ENCODE measurements at regions not wholly inside any gene's neighbourhood (a gene's known extent, or its start where the extent isn't known, plus 50 kb on each side); places are given as distances from the start of the nearest gene placed in this dataset.

- Histone ChIP-seq H3T11ph (ENCODE audit: low read length) (no peak overlapping the region), H3K18ac (ENCODE audit: insufficient read length, low read depth, low read length) (no peak overlapping the region), H3K4me1 (ENCODE audit: insufficient read depth, low read length) (no peaks in the 10 kb centered on the region), H3K27me3 (ENCODE audit: insufficient read depth, low read length) (no peaks in the 10 kb centered on the region), H2BK15ac (ENCODE audit: low read depth, low read length) (no peak overlapping the region), H3K56ac (ENCODE audit: insufficient read length, low read depth, low read length) (no peak overlapping the region), H3K27ac (ENCODE audit: insufficient read length, low read depth, low read length) (no peak overlapping the region), H2AK5ac (ENCODE audit: insufficient read length, low read length) (no peak overlapping the region), H4K8ac (replicated peaks; ENCODE audit: insufficient read length, low read depth, low read length) (no peak overlapping the region), H2AFZ (ENCODE audit: low read length) (no peak overlapping the region), H2BK5ac (ENCODE audit: insufficient read length, low read length) (no peak overlapping the region), H2BK20ac (ENCODE audit: low read depth, low read length, poor library complexity, severe bottlenecking) (no peak overlapping the region), H3K4ac (ENCODE audit: low read depth, low read length) (no peak overlapping the region), H4K5ac (ENCODE audit: insufficient read length, low read depth, low read length) (no peak overlapping the region), H4K91ac (ENCODE audit: insufficient read length, low read depth, low read length) (no peak overlapping the region), H2BK12ac (ENCODE audit: insufficient read length, low read depth, low read length) (no peak overlapping the region), H3K14ac (ENCODE audit: insufficient read depth, low read length) (no peak overlapping the region), H3K9ac (ENCODE audit: extremely low read depth, insufficient read length, low read length) (no peak overlapping the region), H3K79me2 (ENCODE audit: insufficient read depth, low read length) (no peaks in the 10 kb centered on the region), H2BK120ac (ENCODE audit: low read depth, low read length, poor library complexity, severe bottlenecking) (no peak overlapping the region), H3K23me2 (ENCODE audit: insufficient read length, low read depth, low read length, poor library complexity, severe bottlenecking) (no peaks in the 10 kb centered on the region), H3K79me1 (ENCODE audit: insufficient read depth, low read depth, low read length, poor library complexity, severe bottlenecking) (no peaks in the 10 kb centered on the region), H3K9me3 (ENCODE audit: control insufficient read depth, low read depth, low read length) (no peaks in the 10 kb centered on the region), H4K20me1 (ENCODE audit: control insufficient read depth, insufficient read depth, insufficient read length) (no peaks in the 10 kb centered on the region), H3K23ac (ENCODE audit: insufficient read length, low read depth, low read length) (no peak overlapping the region), H3K4me2 (ENCODE audit: insufficient read depth, insufficient read length, low read length) (no peak overlapping the region)
- no peak for TF ChIP-seq CTCF (conservative IDR thresholded peaks at IDR 0.05)
- Mint-ChIP-seq H3K27ac (no peak overlapping the region), H3K4me1 (peaks cover 7 to 9% of the 10 kb centered on the region in 2 experiments; a peak in 3 of 4 replicates), H3K36me3 (ENCODE audit: insufficient read depth in 1 of 3, low read depth in 3 of 3) (peaks cover 0 to 4% (median 0%) of the 10 kb centered on the region in 3 experiments; a peak in 3 of 7 replicates), H3K4me3 (no peak overlapping the region), H3K27me3 (ENCODE audit: low read depth) (no peaks in the 10 kb centered on the region), H3K9me3 (peaks cover 0 to 5% of the 10 kb centered on the region in 2 experiments; a peak in 2 of 5 replicates)
- WGBS (ENCODE audit: extremely low coverage, insufficient read length, low lambda C conversion rate), result no CpG with 5 or more reads among the region's 2 CpGs
- DNase-seq, result no peak
These were observed 822.2 kb downstream of the RPA4 start for GRCh38 chrX:97705936-97706335.

Measured in H9 (cell line).